ENCODE measurements at regions not wholly inside any gene's neighbourhood (a gene's known extent, or its start where the extent isn't known, plus 50 kb on each side); places are given as distances from the start of the nearest gene placed in this dataset.
A peak's percentile ranks its signal among the peaks of the same experiment; 100 is the strongest.
"Not testable (repeated sequence)": the region's sequence is repeated elsewhere in the genome, so short reads cannot be mapped to it uniquely, and the experiment has no call there.

- no peak for DNase-seq (ENCODE audit: low spot score)
Measured at GRCh38 chr9:745761-746380, 95.6 kb upstream of the DMRT1 start.

GRCh38 chr9:746661-747434, 94.6 kb upstream of the DMRT1 start:
- no peak for DNase-seq (ENCODE audit: low spot score)

GRCh38 chr9:747567-747966, 93.9 kb upstream of the DMRT1 start:
- DNase-seq (ENCODE audit: low spot score) = no peak

- DNase-seq (ENCODE audit: low spot score) = no peak
Measured at GRCh38 chr9:748861-749497, 92.5 kb upstream of the DMRT1 start.

- DNase-seq (ENCODE audit: low spot score) = no peak
Measured at GRCh38 chr9:749716-750115, 91.8 kb upstream of the DMRT1 start.

GRCh38 chr9:750249-750967, 91.1 kb upstream of the DMRT1 start:
- no peak for DNase-seq (ENCODE audit: low spot score)

- no peak for DNase-seq (ENCODE audit: low spot score)
Measured at GRCh38 chr9:751137-752051, 90.1 kb upstream of the DMRT1 start.

- DNase-seq (ENCODE audit: low spot score) = no peak
Measured at GRCh38 chr9:752201-752600, 89.3 kb upstream of the DMRT1 start.

GRCh38 chr9:752681-753200, 88.8 kb upstream of the DMRT1 start:
- DNase-seq (ENCODE audit: low spot score) = no peak

- not testable (repeated sequence) for DNase-seq (ENCODE audit: low spot score)
Measured at GRCh38 chr9:753734-754133, 87.8 kb upstream of the DMRT1 start.

GRCh38 chr9:754150-754931, 87.2 kb upstream of the DMRT1 start:
- no peak for DNase-seq (ENCODE audit: low spot score)

GRCh38 chr9:755454-756381, 85.8 kb upstream of the DMRT1 start:
- no peak for DNase-seq (ENCODE audit: low spot score)

GRCh38 chr9:757246-757881, 84.1 kb upstream of the DMRT1 start:
- DNase-seq (ENCODE audit: low spot score) = peak; percentile 55

- no peak for DNase-seq (ENCODE audit: low spot score)
Measured at GRCh38 chr9:758146-758545, 83.4 kb upstream of the DMRT1 start.

- DNase-seq (ENCODE audit: low spot score) = no peak
Measured at GRCh38 chr9:759541-759940, 82.0 kb upstream of the DMRT1 start.

GRCh38 chr9:759983-760736, 81.3 kb upstream of the DMRT1 start:
- DNase-seq (ENCODE audit: low spot score) = no peak

- DNase-seq (ENCODE audit: low spot score) = no peak
Measured at GRCh38 chr9:761176-761792, 80.2 kb upstream of the DMRT1 start.

Data from ecto neural progenitor cell (in vitro differentiated cells).